Uterus (tissue), 3 donors: ENCODE measurements at regions not wholly inside any gene's neighbourhood (a gene's known extent, or its start where the extent isn't known, plus 50 kb on each side); places are given as distances from the start of the nearest gene placed in this dataset.
"Not testable (repeated sequence)": the region's sequence is repeated elsewhere in the genome, so short reads cannot be mapped to it uniquely, and the experiment has no call there.

ENCODE experiments used
- DNase-seq, 2 donors: peaks; one replicate each; pipeline ENCODE4 v3.0.0-alpha.2; 2019 to 2020
- H3K27ac ChIP-seq, 2 donors: fragments of 200-600 bp; sonication (generic); 1 replicate in 1 of 2; 2 replicates in 1 of 2; pipeline ENCODE4 v1.5.1; 2016 to 2018
- H3K27me3 ChIP-seq, 2 donors: fragments of 200-600 bp; sonication (generic); one replicate each; pipeline ENCODE4 v1.5.1; 2018 to 2019; ENCODE audit warnings: control low read depth in 1 of 2
- H3K36me3 ChIP-seq, 2 donors: fragments of 200-600 bp; sonication (generic); one replicate each; pipeline ENCODE4 v1.5.1; 2019; ENCODE audit warnings: control low read depth in 1 of 2
- H3K4me1 ChIP-seq, 2 donors: fragments of 200-600 bp; sonication (generic); one replicate each; pipeline ENCODE4 v1.5.1; 2018 to 2019; ENCODE audit warnings: control low read depth in 1 of 2
- H3K4me3 ChIP-seq, 2 donors: fragments of 200-600 bp; sonication (generic); 1 replicate in 1 of 2; 2 replicates in 1 of 2; pipeline ENCODE4 v1.5.1; 2018 to 2019; ENCODE audit warnings: mild to moderate bottlenecking in 1 of 2
- H3K9me3 ChIP-seq, 2 donors: fragments of 200-600 bp; sonication (generic); one replicate each; pipeline ENCODE4 v1.5.1; 2019; ENCODE audit warnings: control low read depth in 1 of 2
- POLR2A ChIP-seq, 2 donors: fragments of 450-650 bp; IDR thresholded peaks; one replicate each; pipeline ENCODE4 v1.6.1; 2016; ENCODE audit warnings: antibody characterized with exemption in 2 of 2, mild to moderate bottlenecking in 1 of 2, moderate library complexity in 1 of 2
- intact Hi-C: fragments of 100-400 bp; cut with DNase I; formaldehyde crosslinking; loops from one replicate; pipeline ENCODE4 v1.15.1; 2023; ENCODE audit warnings: low total_unique reads
- TF ChIP-seq, protein P1 (sequence below), 4 experiments: fragments of 200-600 bp in 2 of 4; fragments of 450-650 bp in 2 of 4; sonication (generic) in 2 of 4; IDR thresholded peaks; one replicate each; pipeline ENCODE4 v1.5.1; 2016 to 2019; ENCODE audit warnings: antibody characterized with exemption in 4 of 4, mild to moderate bottlenecking in 2 of 4, moderate library complexity in 1 of 4
- donor health status: DM: yes; HTN: yes; CAD: no.

DNA sequence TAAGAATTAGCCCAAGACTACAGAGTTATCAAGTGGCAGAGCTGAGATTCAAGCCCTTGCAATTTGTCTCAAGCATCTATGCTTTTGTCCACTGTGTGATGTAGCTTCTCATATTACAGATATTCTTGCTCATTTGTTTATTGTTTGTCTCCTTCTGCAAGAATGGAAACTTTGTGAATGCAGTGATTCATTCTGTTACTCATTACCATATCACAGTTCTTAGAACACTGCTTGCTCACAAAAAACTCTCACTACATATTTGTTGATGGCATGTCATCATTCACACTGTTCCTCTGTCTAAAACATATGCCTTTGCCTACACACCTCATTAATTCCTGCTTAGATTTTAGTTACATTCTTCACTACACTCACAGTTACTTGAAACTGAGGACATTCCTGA lies 1198.9 kb downstream of the PLA2G4A start:
- H3K4me3 ChIP-seq: no peak overlapping the region
- H3K4me1 ChIP-seq: no peaks in the 10 kb centered on the region
- H3K27me3 ChIP-seq: no peaks in the 10 kb centered on the region
- H3K27ac ChIP-seq: no peak overlapping the region
- TF ChIP-seq, protein P1, sequence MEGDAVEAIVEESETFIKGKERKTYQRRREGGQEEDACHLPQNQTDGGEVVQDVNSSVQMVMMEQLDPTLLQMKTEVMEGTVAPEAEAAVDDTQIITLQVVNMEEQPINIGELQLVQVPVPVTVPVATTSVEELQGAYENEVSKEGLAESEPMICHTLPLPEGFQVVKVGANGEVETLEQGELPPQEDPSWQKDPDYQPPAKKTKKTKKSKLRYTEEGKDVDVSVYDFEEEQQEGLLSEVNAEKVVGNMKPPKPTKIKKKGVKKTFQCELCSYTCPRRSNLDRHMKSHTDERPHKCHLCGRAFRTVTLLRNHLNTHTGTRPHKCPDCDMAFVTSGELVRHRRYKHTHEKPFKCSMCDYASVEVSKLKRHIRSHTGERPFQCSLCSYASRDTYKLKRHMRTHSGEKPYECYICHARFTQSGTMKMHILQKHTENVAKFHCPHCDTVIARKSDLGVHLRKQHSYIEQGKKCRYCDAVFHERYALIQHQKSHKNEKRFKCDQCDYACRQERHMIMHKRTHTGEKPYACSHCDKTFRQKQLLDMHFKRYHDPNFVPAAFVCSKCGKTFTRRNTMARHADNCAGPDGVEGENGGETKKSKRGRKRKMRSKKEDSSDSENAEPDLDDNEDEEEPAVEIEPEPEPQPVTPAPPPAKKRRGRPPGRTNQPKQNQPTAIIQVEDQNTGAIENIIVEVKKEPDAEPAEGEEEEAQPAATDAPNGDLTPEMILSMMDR (IDR thresholded peaks at IDR 0.05): no peak
- no peak for TF ChIP-seq POLR2A (IDR thresholded peaks at IDR 0.05)
- DNase-seq: no peak
- no peaks in the 10 kb centered on the region for H3K9me3 ChIP-seq
- H3K36me3 ChIP-seq: no peaks in the 10 kb centered on the region
- intact Hi-C loops: no loop called here

DNA sequence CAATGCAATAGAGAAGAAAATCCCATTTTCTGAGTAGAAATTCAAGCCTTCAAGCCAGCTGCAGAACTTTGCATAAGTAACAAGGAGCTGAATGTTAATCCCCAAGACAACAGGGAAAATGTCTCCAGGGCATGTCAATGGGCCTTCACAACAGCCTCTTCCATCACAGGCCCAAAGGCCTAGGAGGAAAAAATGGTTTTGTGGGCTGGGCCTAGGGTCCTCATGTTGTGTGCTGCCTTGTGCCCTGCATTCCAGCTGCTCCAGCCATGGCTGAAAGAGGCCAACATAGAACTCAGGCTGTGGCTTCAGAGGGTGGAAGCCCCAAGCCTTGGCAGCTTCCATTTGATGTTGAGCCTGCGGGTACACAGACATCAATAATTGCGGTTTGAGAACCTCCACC lies 1208.8 kb downstream of the PLA2G4A start:
- H3K27me3 ChIP-seq, DNase-seq, H3K4me3 ChIP-seq, H3K36me3 ChIP-seq, intact Hi-C loops, H3K4me1 ChIP-seq, H3K9me3 ChIP-seq, H3K27ac ChIP-seq: not testable (repeated sequence)

DNA sequence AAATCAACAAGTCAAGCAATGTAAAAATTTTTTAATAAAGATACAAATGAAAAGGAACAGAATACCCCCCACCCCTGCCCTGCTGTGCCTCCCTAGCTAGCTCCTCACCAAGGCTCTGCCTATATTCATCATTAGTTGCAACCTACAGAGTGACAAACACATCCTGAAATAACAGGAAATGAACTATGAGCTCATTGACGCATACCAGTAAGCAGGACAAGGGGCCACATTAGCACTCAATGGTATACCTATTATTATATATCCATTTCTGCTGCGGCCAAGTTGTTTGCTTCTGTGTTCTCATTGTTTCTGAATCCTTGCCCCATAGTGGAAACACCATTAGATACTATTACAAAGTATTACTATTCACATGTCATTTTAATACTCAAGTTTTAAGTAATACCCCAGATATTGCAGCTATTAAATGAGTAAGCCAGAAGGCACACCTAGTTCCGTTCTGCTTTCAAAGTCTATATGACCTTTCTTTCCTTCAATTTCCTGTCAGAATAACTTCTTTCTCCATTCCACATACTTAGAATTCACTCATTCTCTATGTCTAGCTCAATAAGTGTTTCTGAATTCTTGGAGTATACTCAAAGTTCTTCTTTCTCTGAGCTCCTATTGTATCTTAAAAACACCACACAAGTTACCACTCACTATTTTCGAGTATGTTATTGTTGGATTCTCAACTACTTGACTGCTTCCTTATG lies 1214.9 kb downstream of the PLA2G4A start:
- no peak for TF ChIP-seq POLR2A (IDR thresholded peaks at IDR 0.05)
- TF ChIP-seq, protein P1 (IDR thresholded peaks at IDR 0.05): no peak
- no peaks in the 10 kb centered on the region for H3K4me1 ChIP-seq
- H3K27ac ChIP-seq: no peak overlapping the region
- H3K27me3 ChIP-seq: no peaks in the 10 kb centered on the region
- no peak for DNase-seq
- no peaks in the 10 kb centered on the region for H3K36me3 ChIP-seq
- H3K9me3 ChIP-seq: no peaks in the 10 kb centered on the region
- no peak overlapping the region for H3K4me3 ChIP-seq
- intact Hi-C loops: no loop called here

DNA sequence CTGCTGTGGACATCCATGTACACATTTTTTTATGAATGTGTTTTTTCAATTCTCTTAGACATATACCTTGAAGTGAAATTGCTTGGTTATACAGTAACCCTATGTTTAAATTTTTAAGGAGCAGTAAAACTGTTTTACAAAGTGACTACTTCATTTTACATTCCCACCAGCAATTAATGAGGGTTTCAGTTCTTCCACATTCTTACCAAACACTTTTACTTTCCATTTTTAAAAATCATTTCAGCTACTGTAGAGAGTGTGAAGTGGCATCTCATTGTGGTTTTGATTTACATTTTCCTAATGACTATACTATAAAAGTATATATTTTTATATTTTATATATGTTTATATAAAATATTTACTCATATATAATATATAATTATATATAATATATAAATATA lies 1221.5 kb downstream of the PLA2G4A start:
- no peak overlapping the region for H3K4me3 ChIP-seq
- intact Hi-C loops: no loop called here
- no peaks in the 10 kb centered on the region for H3K27me3 ChIP-seq
- TF ChIP-seq, protein P1 (IDR thresholded peaks at IDR 0.05): no peak
- no peak for TF ChIP-seq POLR2A (IDR thresholded peaks at IDR 0.05)
- no peaks in the 10 kb centered on the region for H3K9me3 ChIP-seq
- no peaks in the 10 kb centered on the region for H3K36me3 ChIP-seq
- no peak overlapping the region for H3K27ac ChIP-seq
- no peaks in the 10 kb centered on the region for H3K4me1 ChIP-seq
- no peak for DNase-seq

DNA sequence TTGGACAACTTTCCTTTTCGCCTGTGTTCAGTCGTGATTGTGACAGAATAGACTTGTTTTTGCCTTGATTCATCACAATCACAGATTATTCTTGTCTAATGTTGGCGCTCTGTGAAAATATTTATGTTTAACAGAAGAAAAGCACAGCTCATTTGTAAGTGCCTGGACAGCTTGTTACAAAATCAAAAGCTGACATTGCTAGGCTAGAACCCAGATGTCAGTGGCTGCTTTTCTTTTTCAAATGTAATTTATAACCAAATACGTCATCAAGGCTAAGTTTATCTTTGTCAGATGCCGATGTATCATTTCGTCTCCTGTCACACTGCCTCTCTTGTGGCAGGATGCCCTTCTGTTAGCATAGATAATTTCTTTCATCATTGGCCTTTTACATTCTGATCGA lies 1227.3 kb downstream of the PLA2G4A start:
- TF ChIP-seq, protein P1 (IDR thresholded peaks at IDR 0.05): no peak
- TF ChIP-seq POLR2A (IDR thresholded peaks at IDR 0.05): no peak
- Histone ChIP-seq H3K27me3 (no peaks in the 10 kb centered on the region), H3K36me3 (no peaks in the 10 kb centered on the region), H3K4me1 (no peaks in the 10 kb centered on the region), H3K27ac (no peak overlapping the region), H3K4me3 (no peak overlapping the region), H3K9me3 (no peaks in the 10 kb centered on the region)
- intact Hi-C loops: no loop called here
- no peak for DNase-seq

DNA sequence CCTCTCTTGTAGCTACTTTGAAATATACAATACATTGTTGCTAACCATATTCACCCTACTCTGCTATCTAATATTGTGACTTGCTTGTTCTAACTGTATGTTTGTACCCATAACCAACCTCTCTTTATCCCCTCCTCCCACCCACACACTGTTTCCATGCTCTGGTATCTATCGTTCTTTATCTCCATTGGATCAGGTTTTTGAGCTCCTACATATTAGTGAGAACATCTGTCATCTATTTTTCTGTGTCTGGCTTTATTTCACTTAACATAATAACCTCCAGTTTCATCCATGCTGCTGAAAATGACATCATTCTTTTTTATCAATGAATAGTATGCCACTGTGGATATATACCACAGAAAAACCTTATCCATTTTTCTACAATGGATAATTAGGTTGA lies 1230.1 kb downstream of the PLA2G4A start:
- H3K4me1 ChIP-seq: no peaks in the 10 kb centered on the region
- H3K27me3 ChIP-seq: no peaks in the 10 kb centered on the region
- no peak for DNase-seq
- no peak overlapping the region for H3K4me3 ChIP-seq
- TF ChIP-seq, protein P1 (IDR thresholded peaks at IDR 0.05): no peak
- no peak for TF ChIP-seq POLR2A (IDR thresholded peaks at IDR 0.05)
- no peaks in the 10 kb centered on the region for H3K36me3 ChIP-seq
- no peaks in the 10 kb centered on the region for H3K9me3 ChIP-seq
- H3K27ac ChIP-seq: no peak overlapping the region
- intact Hi-C loops: no loop called here
